ENCODE measurements at regions not wholly inside any gene's neighbourhood (a gene's known extent, or its start where the extent isn't known, plus 50 kb on each side); places are given as distances from the start of the nearest gene placed in this dataset.
A peak's percentile ranks its signal among the peaks of the same experiment; 100 is the strongest.

DNA sequence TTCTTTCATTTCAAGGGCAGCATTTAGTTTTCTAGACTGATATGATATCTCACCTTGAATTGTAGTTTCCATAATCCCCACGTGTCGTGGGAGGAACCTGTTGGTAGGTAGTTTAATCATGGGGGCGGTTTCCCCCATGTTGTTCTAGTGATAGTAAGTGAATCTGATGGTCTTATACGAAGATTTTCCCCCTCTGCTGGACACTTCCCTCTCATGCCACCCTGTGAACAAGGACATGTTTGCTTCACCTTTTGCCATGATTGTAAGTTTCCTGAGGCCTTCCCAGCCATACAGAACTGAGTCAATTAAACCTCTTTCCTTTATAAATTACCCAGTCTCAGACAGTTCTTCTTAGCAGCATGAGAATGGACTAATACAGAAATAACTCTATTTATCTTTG lies 851.1 kb upstream of the FAT3 start:
- ATAC-seq, result no peak
- no peaks in the 10 kb centered on the region for H3K9me3 ChIP-seq (ENCODE audit: control insufficient read depth, insufficient read depth, low read depth, low read length)
- no TSS peak for BruUV-seq (replicated peaks)
- no peaks in the 10 kb centered on the region for H3K36me3 ChIP-seq (ENCODE audit: control insufficient read depth, insufficient read depth, low read length)
- POLR2A ChIA-PET, result no interaction called here
- H3K4me1 ChIP-seq (ENCODE audit: control insufficient read depth, insufficient read depth, low read length), result no peaks in the 10 kb centered on the region
- intact Hi-C loops (cut with micrococcal nuclease; ENCODE audit: unreplicated experiment), result no loop called here
- no peak overlapping the region for H3K4me3 ChIP-seq (ENCODE audit: low read depth in 2 of 2, low read length in 2 of 2)
- in situ Hi-C loops (cut with HindIII; ENCODE audit: low pct_unique_long_range_greater_than_20kb, low sequenced_read_pairs), result no loop called here
- CTCF ChIA-PET, result no interaction called here
- no peaks in the 10 kb centered on the region for H3K27me3 ChIP-seq (ENCODE audit: control insufficient read depth, insufficient read depth, low read length)
- no peak for DNase-seq (ENCODE audit: low read depth, low spot score)
- no peak overlapping the region for H3K27ac ChIP-seq (ENCODE audit: low read length)
- TF ChIP-seq, protein P1, sequence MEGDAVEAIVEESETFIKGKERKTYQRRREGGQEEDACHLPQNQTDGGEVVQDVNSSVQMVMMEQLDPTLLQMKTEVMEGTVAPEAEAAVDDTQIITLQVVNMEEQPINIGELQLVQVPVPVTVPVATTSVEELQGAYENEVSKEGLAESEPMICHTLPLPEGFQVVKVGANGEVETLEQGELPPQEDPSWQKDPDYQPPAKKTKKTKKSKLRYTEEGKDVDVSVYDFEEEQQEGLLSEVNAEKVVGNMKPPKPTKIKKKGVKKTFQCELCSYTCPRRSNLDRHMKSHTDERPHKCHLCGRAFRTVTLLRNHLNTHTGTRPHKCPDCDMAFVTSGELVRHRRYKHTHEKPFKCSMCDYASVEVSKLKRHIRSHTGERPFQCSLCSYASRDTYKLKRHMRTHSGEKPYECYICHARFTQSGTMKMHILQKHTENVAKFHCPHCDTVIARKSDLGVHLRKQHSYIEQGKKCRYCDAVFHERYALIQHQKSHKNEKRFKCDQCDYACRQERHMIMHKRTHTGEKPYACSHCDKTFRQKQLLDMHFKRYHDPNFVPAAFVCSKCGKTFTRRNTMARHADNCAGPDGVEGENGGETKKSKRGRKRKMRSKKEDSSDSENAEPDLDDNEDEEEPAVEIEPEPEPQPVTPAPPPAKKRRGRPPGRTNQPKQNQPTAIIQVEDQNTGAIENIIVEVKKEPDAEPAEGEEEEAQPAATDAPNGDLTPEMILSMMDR (IDR thresholded peaks at IDR 0.05), result peak; percentile 18; the same call in 1 of the 2 replicates
- no peak for TF ChIP-seq REST (IDR thresholded peaks at IDR 0.05; ENCODE audit: insufficient read depth in 1 of 2, low read depth in 2 of 2, low read length in 1 of 2)

DNA sequence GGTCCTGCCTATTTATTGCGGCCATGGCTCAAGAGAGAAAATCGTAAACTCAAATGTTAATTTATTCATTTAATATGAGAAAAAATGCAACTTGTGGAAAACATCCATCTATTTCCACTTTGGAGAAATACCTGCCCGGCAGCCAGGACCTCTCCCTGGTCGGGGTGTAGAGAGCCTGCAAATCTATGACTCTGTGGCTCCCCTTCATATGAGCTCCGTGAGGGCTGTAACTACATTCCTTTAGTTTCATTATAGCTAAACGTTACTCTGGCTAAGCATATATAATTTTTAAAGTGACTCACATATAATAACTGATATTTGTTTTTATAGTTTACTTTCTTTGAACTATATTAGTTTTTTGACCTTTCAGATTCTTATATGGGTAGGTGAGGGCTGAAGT lies 857.8 kb upstream of the FAT3 start:
- BruUV-seq (replicated peaks), result no TSS peak
- ChIA-PET POLR2A (no interaction called here), CTCF (no interaction called here)
- Histone ChIP-seq H3K27me3 (ENCODE audit: control insufficient read depth, insufficient read depth, low read length) (no peaks in the 10 kb centered on the region), H3K9me3 (ENCODE audit: control insufficient read depth, insufficient read depth, low read depth, low read length) (no peaks in the 10 kb centered on the region), H3K27ac (ENCODE audit: low read length) (no peak overlapping the region), H3K36me3 (ENCODE audit: control insufficient read depth, insufficient read depth, low read length) (no peaks in the 10 kb centered on the region), H3K4me3 (ENCODE audit: low read depth in 2 of 2, low read length in 2 of 2) (no peak overlapping the region), H3K4me1 (ENCODE audit: control insufficient read depth, insufficient read depth, low read length) (no peaks in the 10 kb centered on the region)
- in situ Hi-C loops (cut with HindIII; ENCODE audit: low pct_unique_long_range_greater_than_20kb, low sequenced_read_pairs), result no loop called here
- no peak for TF ChIP-seq SIN3A (IDR thresholded peaks at IDR 0.05; ENCODE audit: borderline replicate concordance, insufficient read depth, low read depth, low read length)
- TF ChIP-seq, protein P1 (IDR thresholded peaks at IDR 0.05), result no peak
- no peak for TF ChIP-seq REST (IDR thresholded peaks at IDR 0.05; ENCODE audit: insufficient read depth in 1 of 2, low read depth in 2 of 2, low read length in 1 of 2)
- no peak for TF ChIP-seq TCF7L2 (IDR thresholded peaks at IDR 0.05; ENCODE audit: low read depth, low read length)
- no peak for TF ChIP-seq POLR2AphosphoS5 (IDR thresholded peaks at IDR 0.05; ENCODE audit: low read depth, low read length)
- no peak for ATAC-seq
- intact Hi-C loops (cut with micrococcal nuclease; ENCODE audit: unreplicated experiment), result no loop called here
- no peak for DNase-seq (ENCODE audit: low read depth, low spot score)
